Natural killer cell (primary cell): ENCODE measurements at regions not wholly inside any gene's neighbourhood (a gene's known extent, or its start where the extent isn't known, plus 50 kb on each side); places are given as distances from the start of the nearest gene placed in this dataset.

Experiments
- ATAC-seq, 3 donors: fragments of 150-1000 bp in 2 of 3; fragments of 200-7000 bp in 1 of 3; cut with Tn5 transposase; 1 replicate in 1 of 3; 2 replicates in 2 of 3; pipeline ENCODE4 v1.10.0; 2021; ENCODE audit warnings: mild to moderate bottlenecking in 2 of 3, moderate library complexity in 2 of 3
- DNase-seq, 2 donors: peaks; one replicate each; pipeline versions ENCODE4 v3.0.0 to v3.0.0-alpha.2; 2013 to 2021; ENCODE audit warnings: mixed read lengths in 1 of 2
- H3K27ac ChIP-seq: one replicate; pipeline ENCODE4 v1.5.1; 2013; ENCODE audit warnings: mild to moderate bottlenecking, low read length
- H3K27me3 ChIP-seq: one replicate; pipeline ENCODE4 v1.6.1; 2013; ENCODE audit warnings: low read length; ENCODE audit not compliant: control insufficient read depth, insufficient read depth
- H3K36me3 ChIP-seq: one replicate; pipeline ENCODE4 v1.6.1; 2013; ENCODE audit warnings: low read length; ENCODE audit not compliant: control insufficient read depth, insufficient read depth
- H3K4me1 ChIP-seq: one replicate; pipeline ENCODE4 v1.6.1; 2013; ENCODE audit warnings: low read length; ENCODE audit not compliant: control insufficient read depth, insufficient read depth
- H3K4me3 ChIP-seq: one replicate; pipeline ENCODE4 v1.5.1; 2013; ENCODE audit warnings: low read length
- H3K9me3 ChIP-seq: one replicate; pipeline ENCODE4 v1.6.1; 2013; ENCODE audit warnings: low read length; ENCODE audit not compliant: control insufficient read depth, insufficient read depth
- H3K27ac Mint-ChIP-seq, 2 donors: one replicate each; pipeline ENCODE4 v1.8.0; 2022; ENCODE audit warnings: mild to moderate bottlenecking in 2 of 2, mixed read lengths in 2 of 2, moderate library complexity in 1 of 2
- H3K27me3 Mint-ChIP-seq, 2 donors: one replicate each; pipeline ENCODE4 v1.8.0; 2022; ENCODE audit warnings: low read depth in 2 of 2, mixed read lengths in 2 of 2
- H3K36me3 Mint-ChIP-seq: one replicate; pipeline ENCODE4 v1.8.0; 2022; ENCODE audit warnings: mixed read lengths
- H3K4me1 Mint-ChIP-seq, 2 donors: one replicate each; pipeline ENCODE4 v1.8.0; 2022; ENCODE audit warnings: mixed read lengths in 2 of 2
- H3K4me3 Mint-ChIP-seq: one replicate; pipeline ENCODE4 v1.8.0; 2022; ENCODE audit warnings: mild to moderate bottlenecking, moderate library complexity, mixed read lengths
- H3K9me3 Mint-ChIP-seq, 2 donors: one replicate each; pipeline ENCODE4 v1.8.0; 2022; ENCODE audit warnings: mixed read lengths in 2 of 2
- WGBS: methylation state at CpG from one replicate; pipeline ENCODE4 v1.1.7; 2013; ENCODE audit warnings: missing lambda C conversion rate; ENCODE audit not compliant: insufficient coverage; 5-methylcytosine and 5-hydroxymethylcytosine counted together
- intact Hi-C: fragments of 100-400 bp; cut with micrococcal nuclease; formaldehyde crosslinking; loops from one replicate; pipeline ENCODE4 v1.14.2; 2022
- TF ChIP-seq, protein P1 (sequence below): fragments of 200-600 bp; IDR thresholded peaks from one replicate; pipeline ENCODE4 v1.8.0; 2022; ENCODE audit warnings: antibody characterized with exemption

DNA sequence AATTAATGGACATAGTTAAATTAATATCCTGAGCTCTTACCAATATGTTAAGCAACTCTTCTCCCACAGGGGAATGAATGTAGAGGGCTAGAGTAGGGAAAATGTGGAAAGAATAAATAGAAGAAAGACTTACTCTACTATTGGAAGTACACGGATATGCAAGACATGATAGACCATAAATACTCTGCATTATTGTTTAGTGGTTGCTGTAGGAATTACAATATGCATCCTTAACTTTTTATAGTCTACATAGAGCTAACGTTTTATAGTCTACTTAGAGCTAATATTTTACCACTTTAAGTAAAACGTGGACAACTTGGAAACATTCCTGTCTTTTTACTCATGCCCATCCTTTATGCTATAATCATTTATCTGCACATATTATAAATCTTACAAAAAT is 163.8 kb upstream of the GALNT5 start:
- no peaks in the 10 kb centered on the region for H3K9me3 ChIP-seq

GRCh38 chr2:157105372-157105771 is 152.1 kb upstream of the GALNT5 start:
- H3K4me3 ChIP-seq = no peak overlapping the region
- WGBS = no CpG with 5 or more reads among the region's 1 CpG
- Mint-ChIP-seq H3K27ac (no peak overlapping the region), H3K4me1 (no peaks in the 10 kb centered on the region), H3K27me3 (no peaks in the 10 kb centered on the region), H3K4me3 (no peak overlapping the region), H3K9me3 (peaks cover 4 to 31% of the 10 kb centered on the region in 2 donors), H3K36me3 (peaks cover 24% of the 10 kb centered on the region)
- intact Hi-C loops = no loop called here
- no peaks in the 10 kb centered on the region for H3K27me3 ChIP-seq
- H3K9me3 ChIP-seq = peaks cover 4% of the 10 kb centered on the region
- ATAC-seq (no peak), DNase-seq (no peak)
- H3K27ac ChIP-seq = no peak overlapping the region
- H3K4me1 ChIP-seq = no peaks in the 10 kb centered on the region
- H3K36me3 ChIP-seq = no peaks in the 10 kb centered on the region
- TF ChIP-seq, protein P1, sequence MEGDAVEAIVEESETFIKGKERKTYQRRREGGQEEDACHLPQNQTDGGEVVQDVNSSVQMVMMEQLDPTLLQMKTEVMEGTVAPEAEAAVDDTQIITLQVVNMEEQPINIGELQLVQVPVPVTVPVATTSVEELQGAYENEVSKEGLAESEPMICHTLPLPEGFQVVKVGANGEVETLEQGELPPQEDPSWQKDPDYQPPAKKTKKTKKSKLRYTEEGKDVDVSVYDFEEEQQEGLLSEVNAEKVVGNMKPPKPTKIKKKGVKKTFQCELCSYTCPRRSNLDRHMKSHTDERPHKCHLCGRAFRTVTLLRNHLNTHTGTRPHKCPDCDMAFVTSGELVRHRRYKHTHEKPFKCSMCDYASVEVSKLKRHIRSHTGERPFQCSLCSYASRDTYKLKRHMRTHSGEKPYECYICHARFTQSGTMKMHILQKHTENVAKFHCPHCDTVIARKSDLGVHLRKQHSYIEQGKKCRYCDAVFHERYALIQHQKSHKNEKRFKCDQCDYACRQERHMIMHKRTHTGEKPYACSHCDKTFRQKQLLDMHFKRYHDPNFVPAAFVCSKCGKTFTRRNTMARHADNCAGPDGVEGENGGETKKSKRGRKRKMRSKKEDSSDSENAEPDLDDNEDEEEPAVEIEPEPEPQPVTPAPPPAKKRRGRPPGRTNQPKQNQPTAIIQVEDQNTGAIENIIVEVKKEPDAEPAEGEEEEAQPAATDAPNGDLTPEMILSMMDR = no peak

More for the DNA sequence above, 163.8 kb upstream of the GALNT5 start:
- H3K27ac Mint-ChIP-seq = no peak overlapping the region
- H3K27me3 Mint-ChIP-seq = no peaks in the 10 kb centered on the region
- Histone ChIP-seq H3K4me3 (no peak overlapping the region), H3K27me3 (no peaks in the 10 kb centered on the region), H3K4me1 (no peaks in the 10 kb centered on the region), H3K27ac (no peak overlapping the region), H3K36me3 (no peaks in the 10 kb centered on the region)
- TF ChIP-seq, protein P1 = no peak
- H3K4me3 Mint-ChIP-seq = no peak overlapping the region
- peaks cover 2 to 8% of the 10 kb centered on the region in 2 donors for H3K9me3 Mint-ChIP-seq
- DNase-seq (no peak), ATAC-seq (no peak)
- no CpG with 5 or more reads among the region's 3 CpGs for WGBS
- H3K36me3 Mint-ChIP-seq = no peaks in the 10 kb centered on the region
- intact Hi-C loops = no loop called here
- no peaks in the 10 kb centered on the region for H3K4me1 Mint-ChIP-seq

GRCh38 chr2:157106950-157107349 is 150.6 kb upstream of the GALNT5 start:
- peaks cover 2 to 37% of the 10 kb centered on the region in 2 donors for H3K9me3 Mint-ChIP-seq
- H3K27me3 Mint-ChIP-seq = no peaks in the 10 kb centered on the region
- H3K4me3 Mint-ChIP-seq = no peak overlapping the region
- TF ChIP-seq, protein P1 = no peak
- peaks cover 23% of the 10 kb centered on the region for H3K36me3 Mint-ChIP-seq
- WGBS = 50% methylated on average over 1 of the region's 1 CpG
- H3K27ac ChIP-seq = no peak overlapping the region
- H3K36me3 ChIP-seq = no peaks in the 10 kb centered on the region
- H3K9me3 ChIP-seq = peaks cover 4% of the 10 kb centered on the region
- no peak overlapping the region for H3K27ac Mint-ChIP-seq
- intact Hi-C loops = no loop called here
- H3K4me3 ChIP-seq = no peak overlapping the region
- ATAC-seq (no peak), DNase-seq (no peak)
- no peaks in the 10 kb centered on the region for H3K4me1 Mint-ChIP-seq
- H3K27me3 ChIP-seq = no peaks in the 10 kb centered on the region
- H3K4me1 ChIP-seq = no peaks in the 10 kb centered on the region

- Histone ChIP-seq H3K27me3 (no peaks in the 10 kb centered on the region), H3K4me3 (no peak overlapping the region), H3K4me1 (no peaks in the 10 kb centered on the region), H3K9me3 (peaks cover 2% of the 10 kb centered on the region), H3K27ac (no peak overlapping the region), H3K36me3 (no peaks in the 10 kb centered on the region)
- WGBS = 68% methylated on average over 1 of the region's 1 CpG
- DNase-seq (no peak), ATAC-seq (no peak)
- no peak overlapping the region for H3K27ac Mint-ChIP-seq
- no peaks in the 10 kb centered on the region for H3K27me3 Mint-ChIP-seq
- peaks cover 23% of the 10 kb centered on the region for H3K36me3 Mint-ChIP-seq
- no peak overlapping the region for H3K4me3 Mint-ChIP-seq
- H3K9me3 Mint-ChIP-seq = peaks cover 2 to 36% of the 10 kb centered on the region in 2 donors
- intact Hi-C loops = no loop called here
- TF ChIP-seq, protein P1 = no peak
- H3K4me1 Mint-ChIP-seq = no peaks in the 10 kb centered on the region
These were observed 150.0 kb upstream of the GALNT5 start for GRCh38 chr2:157107460-157107859.
